ENCODE measurements at regions not wholly inside any gene's neighbourhood (a gene's known extent, or its start where the extent isn't known, plus 50 kb on each side); places are given as distances from the start of the nearest gene placed in this dataset.

GRCh38 chr10:130559547-130559880 is 423.3 kb downstream of the GLRX3 start:
- no peak for DNase-seq (ENCODE audit: low read depth)

- no peak for DNase-seq (ENCODE audit: low read depth)
Measured at GRCh38 chr10:130560116-130560515, 423.9 kb downstream of the GLRX3 start.

GRCh38 chr10:130560573-130560972 is 424.4 kb downstream of the GLRX3 start:
- DNase-seq (ENCODE audit: low read depth), result no peak

- no peak for DNase-seq (ENCODE audit: low read depth)
Measured at GRCh38 chr10:130561681-130562080, 425.5 kb downstream of the GLRX3 start.

- DNase-seq (ENCODE audit: low read depth), result no peak
Measured at GRCh38 chr10:130567011-130567410, 430.8 kb downstream of the GLRX3 start.

GRCh38 chr10:130567436-130567835 is 431.2 kb downstream of the GLRX3 start:
- no peak for DNase-seq (ENCODE audit: low read depth)

- DNase-seq (ENCODE audit: low read depth), result no peak
Measured at GRCh38 chr10:130568246-130568645, 432.1 kb downstream of the GLRX3 start.

GRCh38 chr10:130570074-130570473 is 433.9 kb downstream of the GLRX3 start:
- DNase-seq (ENCODE audit: low read depth), result no peak

- no peak for DNase-seq (ENCODE audit: low read depth)
Measured at GRCh38 chr10:130571674-130572073, 435.5 kb downstream of the GLRX3 start.

GRCh38 chr10:130573446-130573845 is 437.3 kb downstream of the GLRX3 start:
- DNase-seq (ENCODE audit: low read depth), result no peak

GRCh38 chr10:130575756-130576285 is 439.6 kb downstream of the GLRX3 start:
- DNase-seq (ENCODE audit: low read depth), result no peak

- no peak for DNase-seq (ENCODE audit: low read depth)
Measured at GRCh38 chr10:130576427-130576826, 440.2 kb downstream of the GLRX3 start.

GRCh38 chr10:130577039-130577438 is 440.8 kb downstream of the GLRX3 start:
- DNase-seq (ENCODE audit: low read depth), result no peak

GRCh38 chr10:130578532-130579289 is 442.5 kb downstream of the GLRX3 start:
- no peak for DNase-seq (ENCODE audit: low read depth)

- DNase-seq (ENCODE audit: low read depth), result no peak
Measured at GRCh38 chr10:130579913-130580312, 443.7 kb downstream of the GLRX3 start.

- no peak for DNase-seq (ENCODE audit: low read depth)
Measured at GRCh38 chr10:130580975-130581374, 444.8 kb downstream of the GLRX3 start.

- no peak for DNase-seq (ENCODE audit: low read depth)
Measured at GRCh38 chr10:130587718-130588117, 451.5 kb downstream of the GLRX3 start.

GRCh38 chr10:130606001-130606405 is 469.8 kb downstream of the GLRX3 start:
- no peak for DNase-seq (ENCODE audit: low read depth)

GRCh38 chr10:130607366-130607765 is 471.2 kb downstream of the GLRX3 start:
- no peak for DNase-seq (ENCODE audit: low read depth)

GRCh38 chr10:130611239-130611638 is 475.0 kb downstream of the GLRX3 start:
- no peak for DNase-seq (ENCODE audit: low read depth)

GRCh38 chr10:130615457-130615856 is 479.3 kb downstream of the GLRX3 start:
- DNase-seq (ENCODE audit: low read depth), result no peak

GRCh38 chr10:130617985-130618384 is 481.8 kb downstream of the GLRX3 start:
- DNase-seq (ENCODE audit: low read depth), result no peak

GRCh38 chr10:130618647-130619046 is 482.5 kb downstream of the GLRX3 start:
- no peak for DNase-seq (ENCODE audit: low read depth)

GRCh38 chr10:130621231-130621775 is 485.1 kb downstream of the GLRX3 start:
- no peak for DNase-seq (ENCODE audit: low read depth)

Data from stromal cell of bone marrow (primary cell).